GM20000 (cell line): ENCODE measurements at regions not wholly inside any gene's neighbourhood (a gene's known extent, or its start where the extent isn't known, plus 50 kb on each side); places are given as distances from the start of the nearest gene placed in this dataset.

ENCODE experiments used
- DNase-seq: peaks from one replicate; pipeline ENCODE4 v3.0.0; 2012; ENCODE audit warnings: low spot score
- TF ChIP-seq, protein P1 (sequence below): IDR thresholded peaks from 2 replicates; pipeline ENCODE4 v1.5.1; 2012; ENCODE audit warnings: mild to moderate bottlenecking, control low read depth; ENCODE audit errors: extremely low read depth, missing control alignments

DNA sequence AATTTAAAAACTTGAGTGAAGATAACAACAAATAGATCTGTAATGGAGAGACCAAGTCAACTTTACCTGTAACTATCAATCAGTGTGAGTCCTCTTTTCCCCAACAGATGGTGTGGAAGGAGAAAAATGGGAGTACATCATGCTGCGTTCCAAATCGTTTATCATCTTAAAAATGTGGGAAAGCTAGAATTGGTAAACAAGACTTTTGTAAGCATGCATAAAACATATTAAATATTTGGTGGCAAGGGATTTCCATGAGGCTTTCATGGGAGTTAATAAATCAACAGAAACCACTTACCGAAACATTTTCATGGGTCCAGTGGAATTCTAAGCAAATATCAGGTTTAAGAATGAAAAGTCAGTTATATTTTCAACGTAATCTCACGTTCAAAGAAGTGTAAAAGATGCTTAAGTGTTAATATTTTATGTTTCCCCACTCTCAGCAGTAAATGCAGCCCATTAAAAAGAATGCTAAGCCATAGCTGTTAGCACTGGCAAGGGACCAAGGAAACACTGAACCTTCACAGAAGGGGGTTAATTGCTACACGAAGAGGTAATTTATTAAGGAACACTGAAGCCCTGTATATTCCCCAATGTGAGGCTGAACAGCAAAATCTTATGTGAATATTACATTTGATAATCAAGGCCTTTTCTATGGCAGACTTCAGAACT is 117.0 kb downstream of the ZC3H11B start:
- TF ChIP-seq, protein P1, sequence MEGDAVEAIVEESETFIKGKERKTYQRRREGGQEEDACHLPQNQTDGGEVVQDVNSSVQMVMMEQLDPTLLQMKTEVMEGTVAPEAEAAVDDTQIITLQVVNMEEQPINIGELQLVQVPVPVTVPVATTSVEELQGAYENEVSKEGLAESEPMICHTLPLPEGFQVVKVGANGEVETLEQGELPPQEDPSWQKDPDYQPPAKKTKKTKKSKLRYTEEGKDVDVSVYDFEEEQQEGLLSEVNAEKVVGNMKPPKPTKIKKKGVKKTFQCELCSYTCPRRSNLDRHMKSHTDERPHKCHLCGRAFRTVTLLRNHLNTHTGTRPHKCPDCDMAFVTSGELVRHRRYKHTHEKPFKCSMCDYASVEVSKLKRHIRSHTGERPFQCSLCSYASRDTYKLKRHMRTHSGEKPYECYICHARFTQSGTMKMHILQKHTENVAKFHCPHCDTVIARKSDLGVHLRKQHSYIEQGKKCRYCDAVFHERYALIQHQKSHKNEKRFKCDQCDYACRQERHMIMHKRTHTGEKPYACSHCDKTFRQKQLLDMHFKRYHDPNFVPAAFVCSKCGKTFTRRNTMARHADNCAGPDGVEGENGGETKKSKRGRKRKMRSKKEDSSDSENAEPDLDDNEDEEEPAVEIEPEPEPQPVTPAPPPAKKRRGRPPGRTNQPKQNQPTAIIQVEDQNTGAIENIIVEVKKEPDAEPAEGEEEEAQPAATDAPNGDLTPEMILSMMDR: no peak
- no peak for DNase-seq

- DNase-seq: no peak
- TF ChIP-seq, protein P1: no peak
Observed at GRCh38 chr1:219492717-219493116, 120.2 kb downstream of the ZC3H11B start.

- TF ChIP-seq, protein P1: no peak
- no peak for DNase-seq
Observed at GRCh38 chr1:219490566-219490965, 122.3 kb downstream of the ZC3H11B start.

- DNase-seq: no peak
- TF ChIP-seq, protein P1: no peak
Observed at GRCh38 chr1:219489636-219490035, 123.3 kb downstream of the ZC3H11B start.

DNA sequence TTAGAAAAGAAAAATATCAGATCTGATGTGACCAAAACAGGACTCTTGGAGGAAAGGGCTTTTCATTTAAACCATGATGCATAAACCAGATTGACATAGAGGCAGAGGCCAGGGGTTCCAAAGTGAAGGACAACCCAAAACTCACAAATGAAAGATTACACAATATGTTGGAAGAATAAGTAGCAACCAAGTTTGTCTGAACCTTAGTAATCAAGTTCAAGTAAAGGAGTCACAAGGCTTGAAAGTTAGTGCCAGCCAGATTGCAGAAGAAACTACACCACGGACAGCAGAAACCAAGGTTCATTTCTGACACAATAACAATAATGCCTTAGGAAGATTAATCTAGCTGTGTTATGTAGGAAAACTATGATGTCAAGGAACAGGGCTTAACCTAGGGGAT is 124.6 kb downstream of the ZC3H11B start:
- TF ChIP-seq, protein P1: no peak
- no peak for DNase-seq

- no peak for DNase-seq
- TF ChIP-seq, protein P1: no peak
Observed at GRCh38 chr1:219483530-219483929, 129.4 kb downstream of the ZC3H11B start.

- DNase-seq: no peak
- TF ChIP-seq, protein P1: no peak
Observed at GRCh38 chr1:219480011-219480410, 132.9 kb downstream of the ZC3H11B start.
